Activated CD4-positive, alpha-beta T cell treated with anti-CD3 and anti-CD28 coated beads, Interleukin-2, Interleukin-6, amounts not matched to agents 100 ng/mL and 50 ng/mL, durations not matched to agents 16 hours and 8 hours (primary cell): ENCODE measurements at regions not wholly inside any gene's neighbourhood (a gene's known extent, or its start where the extent isn't known, plus 50 kb on each side); places are given as distances from the start of the nearest gene placed in this dataset.

ENCODE experiments used
- DNase-seq: peaks from one replicate; pipeline ENCODE4 v3.0.0-alpha.2; 2020

GRCh38 chr13:34591129-34591528 lies 350.9 kb upstream of the NBEA start:
- DNase-seq, result no peak

DNA sequence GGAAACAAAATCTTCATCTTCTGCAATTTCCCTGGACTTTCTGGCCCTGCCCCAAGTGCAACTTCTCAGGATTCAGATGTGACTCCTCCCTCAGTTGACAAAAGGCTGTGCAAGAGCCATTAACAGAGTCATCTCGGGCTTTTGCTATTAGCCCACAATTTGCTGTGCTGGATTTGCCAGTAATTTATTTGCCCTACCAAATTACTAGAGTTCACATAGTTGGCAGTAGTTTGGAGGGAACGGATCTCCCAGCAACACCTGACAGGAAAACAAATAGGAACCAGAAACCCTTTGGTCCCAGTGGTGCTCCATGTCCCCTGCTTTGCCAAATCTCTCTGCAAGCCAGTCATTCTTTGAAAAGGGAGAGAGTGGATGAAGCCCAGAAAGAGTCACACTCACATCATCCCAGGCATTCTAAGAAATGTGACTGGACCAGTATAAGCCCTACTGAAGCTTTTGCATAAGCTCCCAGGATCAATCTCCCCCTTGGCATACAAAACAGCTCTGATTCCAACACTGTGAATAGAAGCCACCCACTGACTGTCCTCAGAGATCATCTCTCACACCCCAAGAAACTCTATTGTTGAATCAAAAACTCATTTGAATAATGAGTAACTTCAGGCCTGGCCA lies 350.1 kb upstream of the NBEA start:
- DNase-seq, result no peak

DNA sequence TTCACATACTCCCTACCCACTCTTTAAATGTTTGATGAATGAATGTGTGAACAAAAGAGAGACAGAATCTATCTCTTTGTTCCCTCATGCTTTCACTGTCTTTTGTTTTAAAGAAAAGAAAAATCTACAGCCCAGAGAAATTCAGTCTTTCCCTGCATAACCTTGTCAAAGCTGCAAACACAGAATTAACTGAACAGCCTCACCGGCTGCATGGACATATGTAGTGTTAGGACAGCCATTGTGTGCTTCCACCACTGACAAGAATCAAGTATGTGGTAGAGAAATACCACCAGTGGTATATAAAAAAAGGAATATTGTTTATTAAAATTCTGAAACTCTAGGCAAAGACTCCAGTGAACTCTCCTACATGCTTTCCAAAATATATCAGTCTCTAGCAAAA lies 348.4 kb upstream of the NBEA start:
- DNase-seq, result no peak

DNA sequence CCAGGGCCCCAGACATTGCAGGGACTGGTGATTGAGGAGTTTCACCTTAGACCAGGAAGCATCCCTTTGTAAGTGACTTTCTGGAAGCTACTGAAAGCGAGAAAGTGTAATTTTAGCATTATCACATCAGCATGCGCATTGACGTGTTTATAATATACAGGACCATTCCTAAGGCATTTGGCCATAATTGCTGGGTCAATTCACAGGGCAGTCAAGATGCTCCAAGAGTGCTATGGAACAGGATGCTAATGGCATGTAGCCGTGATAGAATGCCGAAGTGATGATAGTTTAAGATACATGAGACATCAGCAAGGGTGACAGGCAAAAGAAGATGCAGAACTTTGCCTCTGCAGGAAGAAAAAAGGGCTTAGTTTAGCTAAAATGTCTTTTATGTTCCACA lies 347.6 kb upstream of the NBEA start:
- DNase-seq, result no peak

GRCh38 chr13:34608331-34608730 lies 333.7 kb upstream of the NBEA start:
- DNase-seq, result no peak

DNA sequence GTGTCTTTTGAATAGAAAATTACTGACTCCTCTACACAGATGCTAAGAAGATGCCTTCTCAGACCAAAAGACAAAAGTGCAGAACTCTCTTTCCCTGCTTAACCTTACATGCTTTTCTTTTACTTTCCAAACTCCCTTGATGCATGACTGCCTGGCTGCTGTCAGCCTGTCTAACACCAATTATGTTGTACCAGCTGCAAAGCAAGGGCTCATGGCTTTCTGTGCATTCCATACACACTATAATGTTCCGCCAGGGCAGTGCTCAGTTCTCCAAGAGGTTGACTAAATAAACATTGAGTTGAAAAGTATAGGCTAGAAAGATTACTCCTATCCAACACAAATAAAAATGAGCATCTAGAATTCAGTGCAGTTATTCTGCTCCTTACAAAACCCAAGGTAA lies 330.4 kb upstream of the NBEA start:
- no peak for DNase-seq

- DNase-seq, result no peak
These were observed 324.5 kb upstream of the NBEA start for GRCh38 chr13:34617473-34618083.

DNA sequence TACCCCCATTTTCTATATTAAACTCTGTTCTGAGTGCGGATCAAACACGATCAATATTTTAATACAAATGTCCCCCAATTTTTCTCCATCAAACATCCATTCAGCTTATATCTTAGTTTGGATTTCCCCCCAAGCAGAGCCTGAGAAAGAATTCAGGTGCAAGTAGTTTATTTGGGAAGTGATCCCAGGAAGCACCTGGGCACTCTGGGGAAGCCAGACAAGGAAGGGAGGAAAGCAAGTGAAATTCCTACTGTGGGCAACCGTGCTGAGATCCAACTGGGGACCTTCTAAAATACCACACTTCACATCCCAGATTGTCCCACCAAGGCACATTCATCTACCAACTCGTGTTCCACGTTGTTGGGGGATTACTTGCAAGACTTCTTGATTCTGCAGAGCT lies 323.4 kb upstream of the NBEA start:
- DNase-seq, result no peak

GRCh38 chr13:34619326-34619725 lies 322.7 kb upstream of the NBEA start:
- no peak for DNase-seq

DNA sequence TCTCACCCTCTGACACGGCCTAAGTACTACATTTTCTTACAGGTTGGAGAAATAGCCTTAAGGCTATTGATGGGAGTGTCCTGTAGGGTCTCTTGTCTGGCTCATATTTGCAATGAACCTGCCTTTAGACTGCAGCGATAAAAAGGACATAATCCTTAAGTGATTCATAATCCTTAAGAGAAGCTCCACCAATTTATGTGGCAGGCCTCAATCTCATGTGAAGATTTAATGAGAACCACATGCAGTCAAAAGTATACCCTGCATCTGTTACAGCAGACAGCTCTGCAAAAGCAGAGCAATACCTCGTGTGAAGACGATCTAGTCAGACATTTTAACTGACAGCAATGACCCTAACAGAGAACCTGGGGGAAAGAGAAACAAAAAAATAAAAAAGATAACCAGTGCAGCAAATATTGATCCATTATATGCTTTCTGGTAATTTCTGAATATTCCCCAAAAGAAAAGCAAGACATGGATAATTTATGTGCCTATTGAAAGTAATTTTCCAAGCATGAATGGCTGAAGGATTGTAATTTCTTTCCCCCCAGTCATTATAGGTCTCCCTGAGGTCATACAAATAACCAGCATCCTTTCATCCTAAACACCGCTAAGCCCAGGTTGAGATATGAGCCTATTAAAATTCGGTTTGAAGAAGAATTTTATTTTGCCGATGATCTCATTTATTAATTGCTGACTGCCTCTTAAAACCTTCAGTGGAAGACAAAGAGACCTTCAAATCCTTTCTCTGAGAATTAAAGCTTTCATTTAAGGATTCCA lies 321.8 kb upstream of the NBEA start:
- no peak for DNase-seq

DNA sequence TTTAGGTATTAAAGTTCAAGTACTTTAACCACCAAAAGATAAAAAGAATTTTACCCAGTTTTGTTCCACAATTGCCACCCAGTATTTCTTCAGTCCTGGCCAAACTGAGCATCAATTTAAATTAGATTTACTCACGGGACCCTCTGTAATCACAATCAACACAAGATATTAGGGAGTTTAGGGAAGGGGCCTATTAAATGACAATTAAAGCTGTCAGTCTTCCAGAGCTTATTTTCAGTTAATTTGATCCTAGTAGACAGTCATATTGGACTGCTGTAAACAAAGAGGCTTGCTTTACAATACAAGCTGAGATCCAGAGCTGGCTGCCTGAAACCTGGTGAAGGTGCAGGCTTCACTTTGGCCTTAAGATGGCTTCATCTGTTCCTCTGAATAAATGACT lies 321.2 kb upstream of the NBEA start:
- DNase-seq, result no peak

- no peak for DNase-seq
These were observed 318.7 kb upstream of the NBEA start for GRCh38 chr13:34623331-34623730.

DNA sequence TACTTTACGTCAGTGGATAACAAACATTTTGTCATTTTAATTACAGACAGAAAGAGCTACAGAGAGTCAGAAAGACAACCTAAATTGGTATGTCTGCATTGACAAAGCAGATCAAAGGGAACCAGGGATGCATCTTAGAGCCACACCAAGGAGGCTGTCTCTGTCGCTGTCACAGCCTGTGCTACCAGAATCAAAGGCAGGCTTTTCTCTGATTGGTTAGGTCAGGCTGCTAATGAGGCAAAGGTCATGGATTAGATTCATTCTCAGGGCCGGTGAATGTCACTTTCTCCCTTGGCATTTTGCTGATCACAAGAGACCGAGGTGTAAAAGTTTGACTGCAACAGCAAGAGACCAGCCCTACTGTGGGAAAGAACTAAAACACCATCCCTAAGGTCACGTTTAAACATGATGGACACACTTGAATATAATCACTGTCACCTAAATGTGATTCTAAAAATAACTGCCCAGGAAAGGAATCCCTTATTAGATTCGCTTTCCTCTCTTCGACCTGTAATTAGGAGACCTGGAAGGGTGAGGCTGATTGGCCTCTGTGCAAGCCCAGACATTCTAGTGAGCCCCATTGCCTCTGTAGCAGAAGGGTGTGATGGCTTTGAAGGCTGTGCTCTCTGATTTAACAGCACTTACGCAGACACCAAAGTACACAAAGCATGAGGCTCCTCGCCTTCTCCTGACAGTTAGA lies 314.4 kb upstream of the NBEA start:
- no peak for DNase-seq

DNA sequence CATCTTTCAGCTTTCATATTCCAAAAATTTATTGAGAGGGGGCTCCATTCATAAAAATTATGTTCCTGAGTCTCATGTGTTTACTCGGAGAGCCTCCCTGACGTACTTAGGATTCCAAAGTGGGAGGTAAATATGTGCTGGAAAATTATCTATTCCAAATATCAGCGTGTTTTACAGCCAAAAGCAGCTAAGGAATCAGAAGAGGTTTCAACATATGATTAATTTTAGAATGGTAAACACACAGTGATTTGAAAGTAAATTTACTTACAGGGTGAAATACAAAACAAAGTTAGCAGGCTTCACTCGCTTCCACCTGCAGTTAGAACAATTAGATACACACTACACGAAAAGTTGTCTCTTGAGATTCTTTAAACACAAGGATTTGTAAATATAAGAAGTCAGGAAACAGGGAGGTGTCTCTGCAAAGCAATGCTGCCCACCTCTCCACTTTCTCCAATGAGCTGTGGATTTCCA lies 313.8 kb upstream of the NBEA start:
- DNase-seq, result no peak

DNA sequence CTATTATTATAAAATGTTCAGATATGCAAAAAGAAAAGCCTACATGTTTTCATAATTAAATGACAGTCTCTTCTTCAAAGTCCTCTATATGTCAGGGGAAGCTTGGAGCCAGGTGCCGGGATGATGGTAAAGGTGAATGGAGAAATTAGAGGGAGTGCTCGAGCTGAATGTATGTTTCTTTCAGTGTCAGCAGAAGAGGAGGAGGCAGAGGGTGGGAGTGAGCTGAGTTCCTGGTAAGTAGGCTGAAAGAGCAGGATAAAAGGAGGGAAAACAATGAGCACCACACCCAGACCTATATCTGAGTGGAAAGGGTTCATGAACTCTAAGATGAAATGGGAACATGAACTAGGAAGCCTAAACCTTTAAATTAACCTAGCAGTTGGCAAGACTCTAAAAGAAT lies 307.6 kb upstream of the NBEA start:
- DNase-seq, result no peak

DNA sequence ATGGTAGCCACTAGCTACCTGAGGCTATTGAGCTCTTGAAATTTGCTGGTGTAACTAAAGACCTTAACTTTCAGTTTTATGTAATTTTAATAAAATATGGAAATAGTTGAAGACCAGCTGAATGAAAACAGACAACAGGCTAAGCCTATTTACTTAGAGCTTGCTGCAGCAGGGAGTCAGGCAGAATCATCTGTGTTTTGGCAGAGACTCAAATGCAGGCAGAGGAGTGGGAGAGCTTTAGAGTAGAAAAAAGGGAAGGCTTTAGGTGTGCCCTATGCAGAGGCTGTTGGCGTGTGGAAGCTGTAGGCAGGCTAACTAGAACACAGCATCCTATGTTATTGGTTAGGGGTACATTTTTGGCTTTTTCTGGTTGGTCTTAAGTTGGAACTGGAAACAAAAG lies 304.9 kb upstream of the NBEA start:
- DNase-seq, result no peak

DNA sequence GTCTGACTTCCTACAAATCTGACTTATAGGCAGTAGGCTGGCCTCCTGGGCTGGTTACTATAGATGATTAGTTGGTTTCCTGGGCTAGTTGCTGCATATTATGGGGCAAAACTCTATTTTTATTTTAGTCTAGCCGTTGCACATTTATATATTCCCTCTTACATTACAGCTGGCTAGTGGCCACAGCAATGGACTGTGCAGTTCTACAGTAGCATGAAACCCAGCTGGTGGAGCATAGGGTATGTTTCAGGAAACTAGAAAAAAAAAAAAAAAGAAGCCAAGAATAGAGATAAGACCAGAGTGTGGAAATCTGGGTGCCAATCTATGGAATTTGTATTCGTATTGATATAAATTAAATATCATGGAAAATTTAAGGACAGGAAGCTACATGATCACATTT lies 304.4 kb upstream of the NBEA start:
- DNase-seq, result no peak

GRCh38 chr13:34638897-34639296 lies 303.2 kb upstream of the NBEA start:
- DNase-seq, result no peak

- DNase-seq, result no peak
These were observed 301.7 kb upstream of the NBEA start for GRCh38 chr13:34640179-34640992.

- DNase-seq, result no peak
These were observed 301.1 kb upstream of the NBEA start for GRCh38 chr13:34640993-34641330.

DNA sequence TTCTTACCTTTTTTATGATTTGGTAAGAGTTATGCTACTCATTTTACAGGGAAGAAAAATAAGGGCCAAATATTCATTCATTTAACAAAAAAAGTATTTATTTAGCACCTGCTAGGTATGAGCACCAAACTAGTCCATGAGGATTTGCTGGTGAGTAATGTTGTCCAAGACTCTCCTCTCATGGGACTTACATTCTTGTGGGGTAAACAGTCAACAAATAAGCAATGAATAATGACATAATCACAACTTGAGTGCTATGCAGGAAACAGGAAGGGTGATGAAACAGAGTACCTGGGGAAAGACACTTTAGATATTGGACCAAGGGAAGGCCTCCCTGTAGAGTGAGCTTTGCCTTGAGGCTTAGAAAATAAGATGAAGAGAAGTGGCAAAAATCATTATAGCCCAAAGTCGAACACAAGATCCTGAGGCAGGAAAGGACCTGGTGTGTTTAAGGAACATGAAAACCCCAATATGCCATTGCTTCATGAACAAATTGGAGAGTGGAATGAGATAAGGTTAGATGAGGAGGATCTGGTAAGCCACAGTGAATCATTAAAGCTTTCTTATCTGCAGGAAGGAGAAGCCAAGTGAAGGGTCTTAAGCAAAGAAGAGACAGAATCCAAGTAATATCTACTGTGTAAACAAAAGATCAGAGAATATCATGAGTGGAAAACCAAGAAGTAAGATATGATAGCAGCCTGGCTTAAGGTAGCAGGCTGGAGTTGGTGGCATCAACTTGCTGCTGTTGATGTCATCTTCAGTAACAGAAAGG lies 294.5 kb upstream of the NBEA start:
- no peak for DNase-seq

- no peak for DNase-seq
These were observed 287.9 kb upstream of the NBEA start for GRCh38 chr13:34654203-34654602.
